Activated CD4-positive, alpha-beta T cell treated with anti-CD3 and anti-CD28 coated beads for 36 hours (primary cell): ENCODE measurements at regions not wholly inside any gene's neighbourhood (a gene's known extent, or its start where the extent isn't known, plus 50 kb on each side); places are given as distances from the start of the nearest gene placed in this dataset.

Experiments used
- ATAC-seq: fragments of 200-7000 bp; cut with Tn5 transposase; one replicate; pipeline ENCODE4 v1.10.0; 2021; ENCODE audit warnings: mild to moderate bottlenecking, moderate library complexity
- CTCF ChIA-PET: fragments of 350-600 bp; sonication (Branson Sonifier 250); formaldehyde crosslinking; loops from one replicate; lab custom pipeline; 2021; ENCODE audit warnings: antibody characterized with exemption; lab: Charles Lee
- POLR2A ChIA-PET: fragments of 350-600 bp; sonication (Branson Sonifier 250); formaldehyde crosslinking; loops from one replicate; lab custom pipeline; 2021; ENCODE audit warnings: antibody characterized with exemption, inconsistent platforms; lab: Charles Lee
- DNase-seq: peaks from one replicate; pipeline ENCODE4 v3.0.0-alpha.2; 2020
- H3K27ac Mint-ChIP-seq: one replicate; pipeline ENCODE4 v1.8.0; 2021; ENCODE audit warnings: mixed read lengths
- H3K27me3 Mint-ChIP-seq: one replicate; pipeline ENCODE4 v1.8.0; 2021; ENCODE audit warnings: mixed read lengths
- H3K36me3 Mint-ChIP-seq: one replicate; pipeline ENCODE4 v1.8.0; 2021; ENCODE audit warnings: low read depth, mixed read lengths
- H3K4me1 Mint-ChIP-seq: one replicate; pipeline ENCODE4 v1.8.0; 2021; ENCODE audit warnings: mixed read lengths
- H3K4me3 Mint-ChIP-seq: one replicate; pipeline ENCODE4 v1.8.0; 2021; ENCODE audit warnings: mild to moderate bottlenecking, moderate library complexity, mixed read lengths
- H3K9me3 Mint-ChIP-seq: one replicate; pipeline ENCODE4 v1.8.0; 2021; ENCODE audit warnings: low read depth, mixed read lengths
- intact Hi-C, 2 experiments: fragments of 100-400 bp; cut with DNase I in 1 of 2; cut with micrococcal nuclease in 1 of 2; formaldehyde crosslinking; loops; one replicate each; pipeline versions ENCODE4 v1.14.2 to v1.15.1; 2022 to 2024; cut with DNase I, micrococcal nuclease

DNA sequence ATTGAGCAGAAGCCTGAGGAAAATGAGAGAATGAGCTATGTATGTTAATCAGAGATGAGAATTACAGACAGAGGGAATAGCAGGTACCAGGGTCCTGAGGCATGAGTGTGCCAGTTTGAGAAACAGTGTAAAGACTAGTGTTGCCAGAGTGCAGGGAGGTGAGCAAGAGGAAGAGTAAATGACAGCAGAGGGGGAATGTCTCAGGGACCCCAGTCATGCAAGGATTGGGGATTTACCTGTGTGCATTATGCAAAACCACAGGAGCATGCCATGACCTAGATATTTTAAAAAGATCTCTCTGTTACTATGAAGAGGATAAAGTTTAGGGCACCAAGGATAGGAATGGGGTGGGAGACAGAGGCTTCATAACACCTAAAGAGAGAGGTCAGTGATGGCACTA is 72.1 kb downstream of the TTC32 start:
- Mint-ChIP-seq H3K4me3 (no peak overlapping the region), H3K36me3 (no peaks in the 10 kb centered on the region), H3K27me3 (peaks cover 20% of the 10 kb centered on the region), H3K4me1 (no peaks in the 10 kb centered on the region), H3K27ac (no peak overlapping the region), H3K9me3 (no peaks in the 10 kb centered on the region)
- CTCF ChIA-PET = interaction anchor here (0.6 kb wide), 1 partner anchor 117 kb away, joined by 3 read pairs; no protein-coding TSS in a partner anchor
- ATAC-seq = no peak
- intact Hi-C loops = no loop called here
- DNase-seq = no peak
- POLR2A ChIA-PET = no interaction called here

DNA sequence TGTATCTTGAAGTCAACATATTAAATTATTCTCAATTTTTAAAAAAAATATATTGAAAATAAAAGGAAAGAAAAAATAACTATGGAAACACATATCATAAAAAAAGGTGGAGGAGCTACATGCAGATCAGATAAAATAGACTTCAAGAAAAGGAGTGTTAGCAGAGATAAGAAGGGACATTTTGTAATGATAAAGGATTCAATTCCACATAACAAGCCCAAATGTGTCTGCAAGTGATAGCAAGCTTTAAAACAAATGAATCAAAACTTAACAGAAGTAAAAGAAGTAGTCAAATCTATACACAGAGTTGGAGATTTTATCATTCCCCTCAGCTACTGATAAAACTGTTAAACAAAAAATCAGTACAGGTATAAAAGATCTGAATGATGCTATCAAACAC is 74.9 kb downstream of the TTC32 start:
- POLR2A ChIA-PET = no interaction called here
- no peak for DNase-seq

GRCh38 chr2:19823507-19823906 is 78.3 kb downstream of the TTC32 start:
- ATAC-seq (no peak), DNase-seq (no peak)
- Mint-ChIP-seq H3K27ac (no peak overlapping the region), H3K9me3 (no peaks in the 10 kb centered on the region), H3K4me1 (no peaks in the 10 kb centered on the region), H3K27me3 (peaks cover 24% of the 10 kb centered on the region), H3K36me3 (no peaks in the 10 kb centered on the region), H3K4me3 (no peak overlapping the region)
- intact Hi-C loops = no loop called here
- CTCF ChIA-PET = no interaction called here
- POLR2A ChIA-PET = no interaction called here

More for the DNA sequence above, 74.9 kb downstream of the TTC32 start:
- CTCF ChIA-PET = interaction anchor here (1.0 kb wide), 1 partner anchor 12 kb away, joined by 3 read pairs; no protein-coding TSS in a partner anchor
- H3K4me1 Mint-ChIP-seq = no peaks in the 10 kb centered on the region
- intact Hi-C loops = no loop called here
- ATAC-seq = no peak
- H3K27me3 Mint-ChIP-seq = peaks cover 23% of the 10 kb centered on the region
- no peaks in the 10 kb centered on the region for H3K9me3 Mint-ChIP-seq
- no peak overlapping the region for H3K4me3 Mint-ChIP-seq
- H3K27ac Mint-ChIP-seq = no peak overlapping the region
- H3K36me3 Mint-ChIP-seq = no peaks in the 10 kb centered on the region

DNA sequence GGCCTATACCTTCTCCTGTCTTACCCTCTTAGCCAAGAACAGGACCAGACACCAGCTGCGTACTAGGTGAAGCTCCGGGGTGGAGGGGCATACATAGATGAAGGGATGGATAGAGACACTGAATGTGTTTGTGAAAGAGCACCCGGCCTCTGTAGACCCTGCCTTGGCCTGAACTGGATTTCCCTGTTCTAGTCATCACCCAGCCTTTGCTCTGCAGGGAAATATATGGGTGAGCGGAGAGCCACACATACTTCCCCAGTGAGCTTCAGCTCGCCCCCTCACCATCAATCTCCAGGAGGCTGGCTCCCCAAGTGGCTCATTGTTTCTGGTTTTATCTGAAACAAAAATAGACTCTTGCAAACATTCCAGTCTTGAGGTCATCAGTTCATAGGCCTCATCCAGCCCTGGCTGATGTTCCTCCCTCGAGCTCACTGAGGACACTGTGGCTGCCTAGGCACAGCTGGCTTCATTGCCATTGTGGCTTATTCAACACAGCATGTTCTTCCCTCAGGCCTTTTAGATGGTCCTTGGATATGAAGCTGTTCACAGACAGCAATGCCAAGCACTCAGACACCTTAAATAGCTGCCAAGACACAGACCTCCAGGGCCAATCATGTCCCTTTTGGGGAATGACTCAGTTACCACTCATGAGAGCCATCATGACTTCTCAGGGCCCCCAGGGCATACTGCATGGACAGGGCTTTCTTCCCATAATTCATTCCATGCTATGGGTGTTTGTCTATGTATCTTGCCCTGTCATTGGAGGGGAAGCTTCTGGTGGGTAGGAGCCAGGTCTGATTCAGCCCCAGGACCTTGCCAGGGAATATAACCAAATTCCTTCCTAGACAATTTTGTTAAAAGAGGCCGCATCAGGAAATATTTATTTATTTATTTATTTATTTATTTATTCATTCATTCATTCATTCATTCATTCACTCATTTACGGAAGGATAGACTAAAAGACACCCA is 82.4 kb downstream of the TTC32 start:
- Mint-ChIP-seq H3K36me3 (no peaks in the 10 kb centered on the region), H3K27me3 (peaks cover 10% of the 10 kb centered on the region), H3K9me3 (no peaks in the 10 kb centered on the region), H3K27ac (no peak overlapping the region), H3K4me1 (no peaks in the 10 kb centered on the region), H3K4me3 (no peak overlapping the region)
- POLR2A ChIA-PET = no interaction called here
- ATAC-seq = no peak
- no peak for DNase-seq
- intact Hi-C loops = no loop called here
- CTCF ChIA-PET = interaction anchor here (0.9 to 1.0 kb wide), 2 partner anchors 24 to 44 kb away, joined by 3 to 4 read pairs; no protein-coding TSS in a partner anchor

DNA sequence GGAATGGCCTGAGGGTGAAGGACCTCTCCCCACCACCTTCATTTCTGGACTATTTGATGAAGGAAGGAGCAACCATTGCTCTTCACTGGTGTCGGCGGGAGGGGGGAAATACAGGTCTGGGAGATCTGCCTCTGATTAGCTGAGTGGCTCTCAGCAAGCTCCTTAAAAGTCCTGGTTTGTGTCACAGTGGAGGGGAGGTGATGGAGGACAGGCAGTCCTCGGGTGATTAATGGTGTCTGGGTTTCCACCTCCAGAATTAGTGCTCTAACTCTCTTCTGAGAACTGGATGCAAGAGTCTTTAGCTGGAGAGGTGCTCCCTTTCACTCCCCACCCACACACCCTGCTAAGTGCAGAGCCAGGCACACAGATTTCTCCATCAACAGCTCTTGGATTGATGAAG is 83.2 kb downstream of the TTC32 start:
- POLR2A ChIA-PET = no interaction called here
- no peak overlapping the region for H3K27ac Mint-ChIP-seq
- DNase-seq = no peak
- no peak for ATAC-seq
- H3K4me1 Mint-ChIP-seq = no peaks in the 10 kb centered on the region
- intact Hi-C loops = no loop called here
- no peaks in the 10 kb centered on the region for H3K9me3 Mint-ChIP-seq
- H3K27me3 Mint-ChIP-seq = peaks cover 7% of the 10 kb centered on the region
- CTCF ChIA-PET = interaction anchor here (0.9 to 1.0 kb wide), 2 partner anchors 24 to 45 kb away, joined by 3 to 4 read pairs; no protein-coding TSS in a partner anchor
- H3K4me3 Mint-ChIP-seq = no peak overlapping the region
- H3K36me3 Mint-ChIP-seq = no peaks in the 10 kb centered on the region

DNA sequence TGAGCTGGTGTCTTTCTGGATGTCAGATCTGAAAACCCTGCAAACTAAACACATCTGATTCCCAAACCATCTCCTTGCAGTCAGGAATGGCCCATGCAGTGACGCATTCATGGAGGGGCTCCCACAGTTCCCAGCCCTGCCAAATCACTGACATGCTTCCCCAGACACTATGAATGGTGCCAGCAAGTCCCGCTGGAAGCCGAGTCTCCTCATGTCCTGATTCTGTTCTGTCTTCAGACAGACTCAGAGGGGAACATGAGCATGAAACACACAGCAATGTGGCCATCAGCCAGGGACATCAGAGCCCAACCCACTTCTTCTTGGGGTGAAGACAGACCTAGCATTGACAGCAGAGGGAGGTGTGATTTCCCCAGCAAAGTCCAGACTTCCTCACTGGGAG is 83.7 kb downstream of the TTC32 start:
- CTCF ChIA-PET = interaction anchor here (1.0 kb wide), 1 partner anchor 45 kb away, joined by 4 read pairs; no protein-coding TSS in a partner anchor
- H3K27ac Mint-ChIP-seq = no peak overlapping the region
- intact Hi-C loops = no loop called here
- H3K36me3 Mint-ChIP-seq = no peaks in the 10 kb centered on the region
- no peak overlapping the region for H3K4me3 Mint-ChIP-seq
- H3K4me1 Mint-ChIP-seq = no peaks in the 10 kb centered on the region
- peaks cover 7% of the 10 kb centered on the region for H3K27me3 Mint-ChIP-seq
- no peak for DNase-seq
- no peaks in the 10 kb centered on the region for H3K9me3 Mint-ChIP-seq
- no peak for ATAC-seq
- POLR2A ChIA-PET = no interaction called here

DNA sequence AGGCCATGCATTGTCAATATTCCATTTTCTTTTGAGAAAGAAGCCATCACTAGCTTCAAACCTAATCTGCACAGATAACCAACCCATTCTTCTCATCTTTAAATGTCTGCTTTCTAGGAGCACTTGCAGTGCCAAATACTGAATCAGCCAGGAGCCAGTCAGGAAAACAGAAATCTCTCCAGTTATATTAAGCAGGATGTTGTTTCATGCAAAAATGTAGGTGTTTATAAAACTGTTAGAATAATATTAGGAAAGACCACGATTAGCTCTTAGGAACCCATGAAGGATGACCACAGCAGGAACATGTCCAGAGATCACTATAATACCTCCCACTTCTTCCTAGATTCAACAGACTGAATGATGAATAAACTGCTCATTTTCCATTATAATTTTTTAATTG is 86.0 kb downstream of the TTC32 start:
- Mint-ChIP-seq H3K4me1 (no peaks in the 10 kb centered on the region), H3K9me3 (no peaks in the 10 kb centered on the region), H3K27me3 (peaks cover 6% of the 10 kb centered on the region), H3K36me3 (no peaks in the 10 kb centered on the region), H3K4me3 (no peak overlapping the region), H3K27ac (no peak overlapping the region)
- no peak for DNase-seq
- ChIA-PET CTCF (interaction anchor here (0.7 kb wide), 1 partner anchor 492 kb away, joined by 3 read pairs; no protein-coding TSS in a partner anchor), POLR2A (no interaction called here)
- intact Hi-C loops = no loop called here
- ATAC-seq = no peak

DNA sequence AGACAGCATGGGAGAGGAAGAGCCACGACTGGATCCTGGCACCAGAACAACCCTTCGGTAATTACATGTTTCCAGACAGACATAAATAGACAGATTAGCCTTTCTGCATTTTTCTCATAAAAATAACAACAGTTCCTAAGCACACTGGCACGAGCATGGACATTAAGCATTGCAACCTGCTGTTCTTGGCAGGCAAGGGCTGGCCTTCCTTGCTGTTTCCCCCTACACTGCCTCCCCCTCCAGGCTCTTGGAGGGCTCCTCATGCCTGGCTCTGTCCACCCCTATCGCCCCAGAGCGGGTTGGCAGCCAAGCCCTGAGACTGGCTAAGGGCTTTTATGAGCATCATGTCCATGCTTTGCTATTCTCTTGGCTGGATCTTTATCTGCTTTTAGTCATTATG is 89.6 kb downstream of the TTC32 start:
- CTCF ChIA-PET = no interaction called here
- no peak overlapping the region for H3K4me3 Mint-ChIP-seq

GRCh38 chr2:19811186-19811585 is 90.6 kb downstream of the TTC32 start:
- no peak for DNase-seq
- ATAC-seq = no peak
- no peaks in the 10 kb centered on the region for H3K9me3 Mint-ChIP-seq
- no peaks in the 10 kb centered on the region for H3K4me1 Mint-ChIP-seq
- no peak overlapping the region for H3K27ac Mint-ChIP-seq
- POLR2A ChIA-PET = interaction anchor here (0.7 kb wide), 1 partner anchor 92 kb away, joined by 4 read pairs; no protein-coding TSS in a partner anchor
- intact Hi-C loops = no loop called here
- peaks cover 4% of the 10 kb centered on the region for H3K27me3 Mint-ChIP-seq
- CTCF ChIA-PET = no interaction called here
- H3K36me3 Mint-ChIP-seq = no peaks in the 10 kb centered on the region
- no peak overlapping the region for H3K4me3 Mint-ChIP-seq

More for the DNA sequence above, 89.6 kb downstream of the TTC32 start:
- Mint-ChIP-seq H3K36me3 (no peaks in the 10 kb centered on the region), H3K4me1 (no peaks in the 10 kb centered on the region), H3K27ac (no peak overlapping the region), H3K27me3 (peaks cover 4% of the 10 kb centered on the region), H3K9me3 (no peaks in the 10 kb centered on the region)
- POLR2A ChIA-PET = no interaction called here
- DNase-seq (no peak), ATAC-seq (no peak)
- intact Hi-C loops = no loop called here

GRCh38 chr2:19810637-19811036 is 91.1 kb downstream of the TTC32 start:
- Mint-ChIP-seq H3K4me1 (no peaks in the 10 kb centered on the region), H3K36me3 (no peaks in the 10 kb centered on the region), H3K9me3 (no peaks in the 10 kb centered on the region), H3K27ac (no peak overlapping the region), H3K27me3 (peaks cover 4% of the 10 kb centered on the region), H3K4me3 (no peak overlapping the region)
- CTCF ChIA-PET = no interaction called here
- no peak for ATAC-seq
- POLR2A ChIA-PET = no interaction called here
- intact Hi-C loops = no loop called here
- DNase-seq = no peak

DNA sequence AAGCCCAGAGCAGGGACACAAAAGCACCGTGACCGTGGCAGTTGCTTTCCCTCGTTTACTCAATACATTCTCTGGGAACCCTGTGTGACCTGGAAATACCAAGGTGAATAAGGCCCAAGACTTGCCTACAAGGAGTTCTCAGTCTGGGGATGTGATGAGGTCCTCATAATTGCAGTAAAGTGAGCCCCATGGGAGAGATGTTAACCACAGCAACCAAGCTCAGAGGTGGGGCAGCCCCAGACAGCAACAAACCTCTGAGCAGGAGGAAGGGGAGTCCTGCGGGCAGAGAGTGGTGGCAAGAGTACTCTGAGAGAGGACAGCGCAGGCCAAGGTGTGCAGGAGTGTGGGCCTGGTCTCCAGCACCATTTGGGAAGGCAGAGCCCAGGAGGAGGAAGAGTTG is 91.6 kb downstream of the TTC32 start:
- Mint-ChIP-seq H3K27ac (no peak overlapping the region), H3K4me1 (no peaks in the 10 kb centered on the region), H3K36me3 (no peaks in the 10 kb centered on the region), H3K9me3 (no peaks in the 10 kb centered on the region), H3K4me3 (no peak overlapping the region), H3K27me3 (peaks cover 4% of the 10 kb centered on the region)
- intact Hi-C loops = no loop called here
- ChIA-PET POLR2A (no interaction called here), CTCF (no interaction called here)
- no peak for DNase-seq
- no peak for ATAC-seq

DNA sequence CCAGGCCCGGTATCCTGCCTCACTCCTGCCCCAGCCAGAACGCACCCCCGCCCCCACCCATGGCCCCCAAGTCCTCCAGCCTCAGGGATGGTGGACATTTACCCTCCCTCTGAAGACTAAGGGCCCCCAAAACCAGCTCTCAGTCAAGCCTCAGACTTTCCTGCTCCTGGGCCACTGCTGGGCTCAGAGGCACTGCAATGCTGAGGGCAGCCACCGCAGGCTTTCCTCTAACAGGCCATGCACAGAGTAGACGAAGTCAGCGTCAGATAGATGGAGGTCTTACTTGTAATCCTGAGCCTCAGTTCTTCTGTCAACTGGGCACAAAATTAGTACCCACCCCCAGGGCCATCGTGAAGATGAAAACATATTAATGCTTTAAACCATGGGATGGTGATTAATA is 92.6 kb downstream of the TTC32 start:
- Mint-ChIP-seq H3K27me3 (peaks cover 3% of the 10 kb centered on the region), H3K9me3 (no peaks in the 10 kb centered on the region), H3K4me3 (no peak overlapping the region), H3K4me1 (no peaks in the 10 kb centered on the region), H3K36me3 (no peaks in the 10 kb centered on the region), H3K27ac (no peak overlapping the region)
- CTCF ChIA-PET = no interaction called here
- POLR2A ChIA-PET = no interaction called here
- DNase-seq = no peak
- no peak for ATAC-seq
- intact Hi-C loops = no loop called here
